Mesodermal cell (in vitro differentiated cells): ENCODE measurements at regions not wholly inside any gene's neighbourhood (a gene's known extent, or its start where the extent isn't known, plus 50 kb on each side); places are given as distances from the start of the nearest gene placed in this dataset.

Experiments used
- H3K27ac ChIP-seq: 2 replicates; pipeline ENCODE4 v1.7.0; 2013; ENCODE audit warnings: mild to moderate bottlenecking, low read depth, low read length, moderate library complexity; ENCODE audit not compliant: severe bottlenecking
- H3K36me3 ChIP-seq: 2 replicates; pipeline ENCODE4 v1.7.1; 2013; ENCODE audit warnings: mild to moderate bottlenecking, low read length, moderate library complexity; ENCODE audit not compliant: control insufficient read depth, insufficient read depth
- H3K4me1 ChIP-seq: one replicate; pipeline ENCODE4 v1.7.1; 2013; ENCODE audit warnings: mild to moderate bottlenecking, low read length; ENCODE audit not compliant: insufficient read depth, control insufficient read depth, poor library complexity, severe bottlenecking
- H3K4me3 ChIP-seq: 2 replicates; pipeline ENCODE4 v1.7.0; 2013; ENCODE audit warnings: low read length, control low read depth, mild to moderate bottlenecking; ENCODE audit not compliant: insufficient read depth, poor library complexity, severe bottlenecking; ENCODE audit errors: extremely low read depth
- H3K9me3 ChIP-seq: 2 replicates; pipeline ENCODE4 v1.7.1; 2013; ENCODE audit warnings: mild to moderate bottlenecking, low read length, moderate library complexity; ENCODE audit not compliant: control insufficient read depth
- WGBS, 2 experiments: methylation state at CpG; one replicate each; pipeline ENCODE4 v1.1.5; 2013; ENCODE audit warnings: missing lambda C conversion rate in 2 of 2; ENCODE audit not compliant: insufficient coverage in 2 of 2; 5-methylcytosine and 5-hydroxymethylcytosine counted together

DNA sequence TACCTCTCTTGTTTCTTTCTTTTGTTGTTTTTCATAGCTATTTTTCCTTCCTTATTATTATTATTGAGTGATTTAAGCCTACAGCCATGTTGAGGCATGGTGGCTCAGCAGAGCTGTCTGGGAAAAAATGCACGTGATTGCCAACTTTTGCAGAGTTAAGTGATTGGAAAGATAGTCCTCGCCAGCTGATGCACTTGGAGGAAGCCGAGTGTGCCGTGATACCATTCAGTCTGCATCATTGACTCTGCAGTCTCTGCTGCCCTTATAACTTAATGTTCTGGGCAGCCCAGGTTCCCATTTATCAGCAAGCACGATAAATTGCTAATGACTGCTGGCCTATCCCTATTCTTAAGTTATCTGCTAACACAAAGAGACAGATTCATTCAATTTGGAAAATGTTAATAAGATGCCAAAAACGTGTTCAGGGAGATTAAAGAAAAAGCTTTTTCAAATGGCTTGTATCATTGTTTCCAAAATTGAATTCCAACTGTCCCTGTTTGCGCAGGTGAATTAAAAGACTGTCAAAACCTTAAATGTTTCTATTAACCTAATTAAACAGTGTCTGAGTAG lies 232.9 kb upstream of the NPY start:
- Histone ChIP-seq H3K4me3 (no peak overlapping the region), H3K36me3 (no peaks in the 10 kb centered on the region), H3K27ac (no peak overlapping the region), H3K4me1 (peaks cover 12% of the 10 kb centered on the region), H3K9me3 (no peaks in the 10 kb centered on the region)
- 71 to 100% methylated on average over 5 of the region's 7 CpGs for WGBS, 2 experiments

DNA sequence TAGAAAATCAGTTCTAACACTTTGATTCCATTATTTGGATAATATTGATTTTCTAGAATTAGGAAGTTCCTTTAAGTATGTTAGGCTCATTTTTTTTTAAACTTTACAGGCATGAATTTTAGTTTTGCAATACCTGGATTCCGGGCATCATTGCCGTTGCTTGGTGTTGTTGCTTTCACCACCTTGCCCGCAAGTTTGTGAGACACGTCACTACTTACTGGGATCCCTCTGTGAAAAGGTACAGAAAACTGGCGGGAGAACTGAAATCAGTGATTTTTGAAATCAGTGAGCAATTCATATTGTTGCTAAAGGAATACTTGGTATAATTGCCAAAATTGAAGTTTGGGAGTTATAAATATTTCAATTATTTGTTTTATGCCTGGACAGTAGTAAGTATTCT lies 232.3 kb upstream of the NPY start:
- Histone ChIP-seq H3K36me3 (no peaks in the 10 kb centered on the region), H3K9me3 (no peaks in the 10 kb centered on the region), H3K4me1 (peaks cover 12% of the 10 kb centered on the region), H3K4me3 (no peak overlapping the region), H3K27ac (no peak overlapping the region)
- 89 to 98% methylated on average over 5 of the region's 5 CpGs for WGBS, 2 experiments

DNA sequence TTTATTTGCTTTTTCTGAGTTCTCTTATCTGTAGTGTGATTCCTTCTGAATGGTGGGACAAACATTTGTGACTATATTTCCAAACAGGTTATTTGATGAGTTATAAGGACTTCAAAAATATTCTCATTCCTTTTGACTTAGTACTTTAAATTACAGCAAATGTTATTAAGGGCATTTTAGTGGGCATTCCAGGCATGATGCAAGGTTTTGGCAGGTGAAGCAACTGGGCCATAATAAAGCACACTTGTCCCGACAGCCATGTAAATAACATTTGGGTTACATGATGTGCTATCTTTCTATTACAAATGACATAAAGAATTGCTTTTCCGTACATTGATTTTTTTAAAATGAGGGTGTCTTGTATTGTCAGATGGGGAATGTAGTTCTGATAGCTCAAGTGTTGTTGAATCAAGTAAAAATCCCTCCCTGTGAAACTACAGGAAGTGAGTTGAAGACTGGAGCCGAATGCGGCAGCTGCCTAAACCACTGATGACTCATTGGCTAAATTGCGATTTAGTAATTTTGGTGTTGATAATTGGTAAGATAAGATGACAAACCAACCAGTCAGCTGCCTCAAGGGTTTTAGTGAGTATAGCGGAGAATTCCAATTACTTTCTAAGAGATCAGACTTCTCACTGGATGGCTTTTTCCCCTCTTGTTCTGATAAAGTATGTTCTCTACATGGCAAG lies 231.3 kb upstream of the NPY start:
- H3K27ac ChIP-seq = no peak overlapping the region
- no peak overlapping the region for H3K4me3 ChIP-seq
- H3K36me3 ChIP-seq = no peaks in the 10 kb centered on the region
- 70 to 76% methylated on average over 3 to 4 of the region's 6 CpGs for WGBS, 2 experiments
- no peaks in the 10 kb centered on the region for H3K9me3 ChIP-seq
- peaks cover 12% of the 10 kb centered on the region for H3K4me1 ChIP-seq

DNA sequence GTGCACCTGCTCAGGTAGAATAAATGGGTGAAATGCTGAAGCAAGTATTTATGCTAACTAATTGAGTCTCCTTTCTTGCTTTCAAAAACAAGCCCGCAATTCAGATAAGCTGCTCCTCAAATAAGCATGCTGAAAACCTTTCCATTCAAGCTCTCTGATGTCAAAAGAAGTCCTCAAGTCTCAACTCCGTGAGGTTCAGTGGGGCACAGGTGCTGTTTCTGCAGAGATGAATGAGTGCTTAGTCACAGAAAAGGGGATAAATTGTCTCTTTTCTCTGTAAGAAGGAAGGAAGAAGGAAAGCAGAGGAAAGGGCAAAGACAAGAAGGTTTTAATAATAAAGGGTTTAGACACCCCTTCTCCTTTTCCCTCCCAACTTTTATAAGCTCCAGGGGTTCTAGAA lies 229.8 kb upstream of the NPY start:
- Histone ChIP-seq H3K4me1 (peaks cover 12% of the 10 kb centered on the region), H3K36me3 (no peaks in the 10 kb centered on the region), H3K27ac (no peak overlapping the region), H3K4me3 (no peak overlapping the region), H3K9me3 (no peaks in the 10 kb centered on the region)
- WGBS, 2 experiments = 43 to 67% methylated on average over 1 of the region's 2 CpGs

DNA sequence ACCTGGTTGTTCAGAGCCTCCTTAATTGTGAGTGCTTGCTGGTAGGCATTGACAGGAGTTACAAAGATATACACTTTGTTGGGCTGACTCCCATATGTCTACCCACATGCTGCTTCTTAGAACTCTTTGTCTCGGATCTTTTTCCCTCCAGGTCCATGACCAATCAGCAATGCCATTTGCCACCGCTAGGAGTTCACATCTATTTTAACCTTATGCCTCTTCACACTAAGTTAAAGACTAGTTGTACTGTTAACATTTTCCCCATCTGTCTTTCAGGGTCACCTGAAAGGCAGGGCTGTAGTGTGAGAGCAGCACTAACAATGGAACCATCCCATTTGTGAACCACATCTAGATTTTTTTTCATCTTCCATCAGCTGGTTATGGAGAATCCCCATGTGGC lies 226.7 kb upstream of the NPY start:
- H3K9me3 ChIP-seq = no peaks in the 10 kb centered on the region
- 93 to 100% methylated on average over 2 of the region's 2 CpGs for WGBS, 2 experiments
- H3K36me3 ChIP-seq = no peaks in the 10 kb centered on the region
- peaks cover 12% of the 10 kb centered on the region for H3K4me1 ChIP-seq
- H3K4me3 ChIP-seq = no peak overlapping the region
- H3K27ac ChIP-seq = no peak overlapping the region

DNA sequence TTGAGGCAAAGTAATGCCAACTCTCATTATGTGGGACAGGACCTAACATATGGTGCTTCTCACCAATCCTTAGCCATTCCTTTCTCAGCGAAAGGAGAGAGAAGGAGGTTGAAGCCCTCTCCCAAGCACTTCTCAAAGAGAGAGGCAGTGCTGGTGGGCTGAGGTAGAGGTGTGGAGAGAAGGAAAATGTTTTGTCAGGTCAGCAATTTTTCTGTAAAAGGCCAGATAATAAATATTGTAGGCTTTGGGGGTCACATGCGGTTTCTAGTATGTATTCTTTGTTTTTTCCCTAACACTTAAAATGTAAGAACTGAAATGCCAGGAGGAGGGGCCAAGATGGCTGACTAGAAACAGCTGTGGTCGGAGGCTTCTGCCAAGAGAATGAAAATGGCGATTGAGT lies 225.0 kb upstream of the NPY start:
- Histone ChIP-seq H3K27ac (no peak overlapping the region), H3K9me3 (no peaks in the 10 kb centered on the region), H3K4me1 (no peaks in the 10 kb centered on the region), H3K36me3 (no peaks in the 10 kb centered on the region), H3K4me3 (no peak overlapping the region)
- 92 to 100% methylated on average over 3 of the region's 4 CpGs for WGBS, 2 experiments

DNA sequence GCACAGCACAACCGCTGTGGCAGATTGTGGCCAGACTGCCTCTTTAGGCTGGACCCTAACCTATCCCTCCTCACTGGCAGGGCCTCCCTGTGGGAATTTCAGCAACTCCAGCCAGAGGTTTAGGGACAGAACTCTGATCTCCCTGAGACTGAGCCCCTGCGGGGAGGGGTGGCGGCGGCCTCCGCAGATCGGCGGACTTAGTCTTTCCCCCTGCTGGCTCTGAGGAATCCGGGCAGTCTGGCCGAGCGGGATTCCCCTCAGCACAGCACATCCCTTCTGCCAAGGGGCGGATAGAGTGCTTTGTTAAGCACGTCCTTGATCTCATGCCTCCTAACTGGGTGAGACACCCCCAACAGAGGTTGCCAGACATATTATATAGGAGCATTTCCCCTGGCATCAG lies 224.2 kb upstream of the NPY start:
- 68 to 71% methylated on average over 9 to 10 of the region's 12 CpGs for WGBS, 2 experiments
- H3K36me3 ChIP-seq = no peaks in the 10 kb centered on the region
- H3K4me1 ChIP-seq = no peaks in the 10 kb centered on the region
- H3K9me3 ChIP-seq = no peaks in the 10 kb centered on the region
- H3K4me3 ChIP-seq = no peak overlapping the region
- no peak overlapping the region for H3K27ac ChIP-seq

DNA sequence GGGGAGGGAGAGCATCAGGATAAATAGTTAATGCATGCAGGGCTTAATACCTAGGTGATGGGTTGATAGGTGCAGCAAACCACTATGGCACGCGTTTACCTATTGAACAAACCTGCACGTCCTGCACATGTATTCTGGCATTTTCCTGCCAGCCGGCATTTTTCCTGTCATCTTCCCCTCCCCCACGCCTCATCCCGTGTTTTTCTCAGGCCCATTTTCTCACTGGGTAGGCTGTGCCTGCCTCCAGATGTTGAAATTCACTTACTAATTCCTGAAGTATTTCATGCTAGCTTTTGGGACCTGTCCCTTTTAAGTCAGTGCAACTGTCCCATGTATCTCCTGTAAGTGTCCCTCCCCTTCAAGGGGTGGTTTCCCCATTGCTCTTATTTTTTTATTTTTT lies 220.3 kb upstream of the NPY start:
- no peaks in the 10 kb centered on the region for H3K36me3 ChIP-seq
- no peaks in the 10 kb centered on the region for H3K9me3 ChIP-seq
- H3K4me1 ChIP-seq = no peaks in the 10 kb centered on the region
- H3K4me3 ChIP-seq = no peak overlapping the region
- 88 to 96% methylated on average over 6 of the region's 6 CpGs for WGBS, 2 experiments
- H3K27ac ChIP-seq = no peak overlapping the region

DNA sequence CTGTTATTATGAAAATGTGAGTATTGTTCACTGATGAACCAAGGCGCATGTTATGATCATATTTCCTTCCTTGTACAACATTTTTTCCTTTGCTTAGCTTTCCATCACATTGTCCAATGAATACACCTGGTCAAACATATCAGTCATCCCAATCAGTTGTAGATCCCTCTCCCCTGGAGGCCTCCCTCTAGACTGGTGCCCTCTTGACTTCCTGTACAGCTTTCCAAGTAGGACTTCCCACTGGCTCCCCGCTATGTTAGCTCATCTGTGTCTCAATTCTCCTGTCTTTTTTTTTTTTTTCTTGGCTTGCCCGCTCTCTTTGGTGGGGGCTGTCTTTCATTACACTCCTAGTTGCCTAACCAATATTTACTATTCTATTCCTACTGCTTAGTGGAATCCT lies 214.2 kb upstream of the NPY start:
- Histone ChIP-seq H3K9me3 (no peaks in the 10 kb centered on the region), H3K27ac (no peak overlapping the region), H3K36me3 (no peaks in the 10 kb centered on the region), H3K4me1 (no peaks in the 10 kb centered on the region), H3K4me3 (no peak overlapping the region)
- WGBS, 2 experiments = 100% methylated on average over 1 of the region's 3 CpGs; no CpG with 5 or more reads in 1 of the 2 experiments

DNA sequence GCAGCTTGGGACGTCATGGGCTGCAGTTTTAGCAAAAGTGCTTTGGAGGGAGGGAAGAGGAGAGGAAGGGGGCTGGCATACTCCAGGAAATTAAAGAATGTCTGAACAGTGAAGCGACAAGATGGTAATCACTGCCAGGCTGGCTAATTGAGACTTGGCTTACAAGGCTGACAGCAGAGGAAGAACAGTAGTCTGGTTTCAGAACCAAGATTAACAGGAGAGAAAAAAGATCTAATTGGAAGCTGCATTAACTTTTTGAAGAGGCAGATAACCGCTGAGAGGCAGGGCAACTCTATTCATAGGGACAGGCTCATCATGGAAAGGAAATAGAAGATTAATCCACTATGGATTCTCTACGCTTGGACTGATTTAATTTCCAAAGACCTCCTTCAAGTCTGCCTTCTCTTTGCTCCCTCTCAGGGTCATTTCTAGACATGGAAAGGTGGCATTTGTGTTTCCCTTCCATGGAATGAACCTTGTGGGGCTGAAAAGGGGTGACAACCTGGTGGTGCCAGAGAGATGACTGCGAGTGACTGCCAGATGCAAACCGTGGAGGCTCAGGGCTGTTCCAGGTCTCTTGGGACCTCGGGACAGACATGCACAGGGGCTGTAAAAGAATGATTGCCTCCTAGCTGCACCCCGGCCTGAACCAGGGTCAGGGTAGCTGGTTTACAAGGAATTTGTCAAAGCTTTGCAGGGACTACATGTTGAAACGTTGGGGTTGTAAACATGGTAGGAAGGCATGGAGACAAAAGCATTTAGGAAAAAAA lies 210.2 kb upstream of the NPY start:
- WGBS, 2 experiments = 85 to 88% methylated on average over 7 to 8 of the region's 9 CpGs
- H3K4me1 ChIP-seq = no peaks in the 10 kb centered on the region
- no peaks in the 10 kb centered on the region for H3K9me3 ChIP-seq
- H3K36me3 ChIP-seq = no peaks in the 10 kb centered on the region
- peak overlapping the region; percentile 13 for H3K27ac ChIP-seq
- no peak overlapping the region for H3K4me3 ChIP-seq

DNA sequence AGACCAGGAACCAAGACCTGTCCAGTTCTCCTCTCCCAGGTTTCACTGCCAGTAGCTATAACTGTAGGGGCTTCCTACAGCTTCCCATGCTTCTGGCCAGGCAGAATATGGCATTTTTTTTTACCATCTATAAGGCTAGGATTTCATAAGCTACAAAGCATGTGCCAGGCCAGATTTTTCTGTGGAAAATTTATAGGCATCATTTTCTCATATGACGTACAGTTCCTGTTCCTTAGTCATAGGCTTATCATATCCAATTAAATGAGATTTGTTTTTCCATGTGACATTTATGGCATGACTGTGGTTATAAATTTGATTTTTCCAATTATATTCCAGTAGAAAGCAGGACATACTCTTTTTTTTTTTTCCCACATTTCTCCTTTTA lies 208.6 kb upstream of the NPY start:
- no CpG with 5 or more reads among the region's 1 CpG for WGBS, 2 experiments
- no peak overlapping the region for H3K27ac ChIP-seq
- no peaks in the 10 kb centered on the region for H3K36me3 ChIP-seq
- no peaks in the 10 kb centered on the region for H3K4me1 ChIP-seq
- no peaks in the 10 kb centered on the region for H3K9me3 ChIP-seq
- H3K4me3 ChIP-seq = no peak overlapping the region
